ENCODE measurements at regions not wholly inside any gene's neighbourhood (a gene's known extent, or its start where the extent isn't known, plus 50 kb on each side); places are given as distances from the start of the nearest gene placed in this dataset.

DNA sequence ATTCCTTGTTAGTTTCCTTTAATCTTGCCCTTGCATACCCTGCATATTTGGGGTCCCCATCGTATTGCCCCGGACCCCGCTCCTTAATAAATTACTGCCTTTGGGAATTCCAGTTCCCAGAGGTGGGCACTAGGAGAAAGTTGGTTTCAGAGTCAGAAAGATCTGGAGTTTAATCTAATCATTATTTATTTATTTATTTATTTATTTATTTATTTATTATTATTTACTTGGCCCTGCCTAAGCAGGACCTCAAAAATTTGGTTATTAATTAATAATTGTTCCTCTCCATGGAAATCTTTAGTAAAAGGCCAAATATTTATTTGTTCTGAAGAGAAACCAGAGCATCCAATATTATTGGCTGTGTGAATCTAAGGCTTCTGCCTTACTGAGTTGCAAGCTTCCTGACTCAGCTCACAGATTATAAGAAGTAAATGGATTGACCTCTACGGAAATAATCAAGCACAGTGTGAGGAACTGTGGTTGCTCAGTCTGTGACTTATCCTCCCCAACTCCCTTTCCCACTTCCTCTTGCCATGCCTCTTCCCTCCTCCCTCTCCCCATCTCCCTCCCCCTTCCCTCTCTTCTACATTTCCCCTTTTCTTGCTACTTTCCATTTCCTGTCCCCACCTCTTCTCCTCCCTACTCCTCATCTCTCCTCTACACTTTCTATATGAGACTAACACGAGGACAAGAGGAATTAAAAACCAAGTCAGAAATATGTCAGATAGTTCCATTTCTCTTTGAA, 61.5 kb upstream of the AP1S2 start:
- no peak for DNase-seq (ENCODE audit: low spot score)

DNA sequence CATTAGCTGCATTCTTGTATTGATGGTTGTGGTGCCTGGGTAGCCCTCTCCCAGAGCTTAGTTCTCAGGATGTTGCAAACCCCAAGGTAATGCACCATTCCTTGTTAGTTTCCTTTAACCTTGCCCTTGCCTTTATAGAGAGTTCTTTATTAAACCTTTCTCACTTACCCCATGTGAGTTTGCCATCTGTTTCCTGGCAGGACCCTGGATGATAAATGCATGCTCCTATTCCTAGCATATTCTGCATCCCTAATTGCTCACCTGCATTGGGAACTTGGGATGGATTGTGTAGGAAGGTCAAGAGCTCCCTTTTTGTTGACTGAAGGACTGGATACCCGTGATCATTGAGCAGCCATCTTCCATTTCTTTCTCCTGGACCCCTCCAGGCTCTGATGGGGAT, 59.9 kb upstream of the AP1S2 start:
- DNase-seq (ENCODE audit: low spot score) = no peak

DNA sequence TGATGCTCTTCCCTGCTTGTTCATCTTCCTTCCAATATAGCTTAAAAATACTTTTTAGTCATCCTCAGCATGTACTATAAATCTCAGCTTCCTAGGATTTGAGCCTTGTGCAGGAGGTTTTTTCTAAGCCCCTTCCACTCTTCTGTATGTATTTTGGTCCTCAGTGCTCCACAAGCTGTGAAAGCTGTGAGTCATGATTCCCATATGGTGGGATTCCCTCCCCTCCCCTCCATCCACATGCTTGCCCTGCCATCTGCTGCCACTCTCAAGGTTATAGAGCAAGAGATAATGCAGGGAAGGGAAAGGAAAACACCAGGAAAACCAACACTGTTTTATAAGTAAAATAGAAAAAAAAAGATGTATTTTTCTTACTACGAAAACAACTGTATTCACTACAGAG, 58.5 kb upstream of the AP1S2 start:
- no peak for DNase-seq (ENCODE audit: low spot score)

DNA sequence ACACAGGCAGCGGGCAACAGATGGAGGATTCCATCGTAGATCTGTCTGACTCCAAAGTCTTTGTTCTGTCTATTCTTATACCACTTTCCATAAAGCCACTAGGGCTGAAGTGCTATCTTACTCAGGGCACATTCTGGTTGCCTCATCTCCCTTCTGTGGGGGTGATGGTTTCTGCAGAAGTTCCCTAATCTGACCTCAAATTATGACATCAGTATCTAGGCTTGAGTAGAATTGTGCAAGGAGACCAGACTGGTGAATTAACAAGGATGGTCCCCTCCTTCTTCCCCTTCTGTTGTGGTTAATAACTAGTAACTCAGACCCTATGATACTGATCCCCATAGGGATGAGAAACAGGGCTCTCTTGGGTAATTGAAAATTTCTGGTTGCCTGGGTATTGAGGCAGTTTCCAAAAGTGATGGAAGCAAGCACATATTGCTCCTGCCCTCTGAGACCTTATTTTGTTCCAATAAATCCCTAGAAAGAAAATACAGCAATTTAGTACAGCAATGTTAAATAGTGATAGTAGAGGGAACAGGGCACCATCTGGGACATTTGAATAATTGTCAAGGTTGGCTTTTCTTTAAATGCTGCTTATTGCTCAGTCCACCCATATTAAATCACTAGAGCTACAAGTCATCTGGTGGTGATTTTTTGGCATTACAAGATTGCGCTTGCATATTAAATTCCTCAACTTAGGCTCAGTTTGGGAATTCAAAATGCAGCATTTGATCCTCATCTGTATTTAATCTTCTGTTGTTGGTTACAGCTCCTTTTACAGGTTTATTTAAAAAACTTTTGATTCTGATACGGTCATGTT, 57.3 kb upstream of the AP1S2 start:
- no peak for DNase-seq (ENCODE audit: low spot score)

DNA sequence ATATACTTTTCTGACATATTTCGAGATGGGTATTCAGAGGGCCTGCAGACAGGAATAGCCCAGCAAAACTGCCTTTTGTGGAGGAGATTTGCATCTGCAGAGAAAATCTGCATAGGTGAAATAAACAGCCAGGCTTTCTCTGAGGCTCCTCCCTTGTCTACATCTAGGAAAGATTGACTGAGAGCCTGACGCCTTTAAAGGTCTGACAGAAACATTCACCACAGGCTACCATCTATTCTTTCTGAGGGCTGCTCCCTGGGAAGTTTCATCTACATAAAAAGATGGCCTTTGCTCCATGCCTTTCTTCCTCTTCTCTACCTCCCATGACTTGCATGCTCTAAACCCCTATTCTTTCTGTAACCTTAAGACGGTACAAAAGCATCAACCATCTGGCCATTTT, 55.0 kb upstream of the AP1S2 start:
- no peak for DNase-seq (ENCODE audit: low spot score)

DNA sequence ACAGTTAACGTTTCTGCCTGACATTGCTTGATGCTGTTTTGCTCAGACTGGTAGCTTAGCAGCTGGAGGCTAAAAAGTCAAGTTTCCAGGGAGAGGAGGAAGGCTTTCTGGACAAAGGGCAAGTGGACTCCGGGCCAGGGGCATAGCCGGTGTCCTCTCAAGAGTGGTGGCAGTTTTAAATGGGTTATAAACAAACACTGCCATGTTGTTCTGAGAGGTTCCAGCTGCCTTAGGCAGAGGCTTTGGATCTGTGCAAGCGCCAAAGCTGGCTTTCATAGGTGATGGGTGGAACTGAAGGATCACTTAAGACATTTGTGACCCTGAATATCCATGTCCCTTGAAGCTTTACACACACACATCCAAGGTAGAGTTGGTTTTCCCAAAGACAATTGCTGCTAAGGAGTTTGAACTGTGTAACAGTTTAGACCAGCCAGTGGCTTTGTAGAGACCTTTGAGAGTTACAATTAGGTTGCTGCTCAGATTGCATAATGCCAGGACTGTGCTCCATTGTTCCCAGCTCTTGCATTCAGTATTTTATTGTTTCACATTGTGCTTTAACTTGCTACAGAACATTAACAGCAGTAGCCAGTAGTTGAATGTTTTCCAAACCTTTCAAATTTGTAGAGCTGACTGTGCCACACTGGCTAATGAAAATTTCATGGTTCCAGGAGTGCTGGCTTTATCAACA, 54.1 kb upstream of the AP1S2 start:
- no peak for DNase-seq (ENCODE audit: low spot score)

DNA sequence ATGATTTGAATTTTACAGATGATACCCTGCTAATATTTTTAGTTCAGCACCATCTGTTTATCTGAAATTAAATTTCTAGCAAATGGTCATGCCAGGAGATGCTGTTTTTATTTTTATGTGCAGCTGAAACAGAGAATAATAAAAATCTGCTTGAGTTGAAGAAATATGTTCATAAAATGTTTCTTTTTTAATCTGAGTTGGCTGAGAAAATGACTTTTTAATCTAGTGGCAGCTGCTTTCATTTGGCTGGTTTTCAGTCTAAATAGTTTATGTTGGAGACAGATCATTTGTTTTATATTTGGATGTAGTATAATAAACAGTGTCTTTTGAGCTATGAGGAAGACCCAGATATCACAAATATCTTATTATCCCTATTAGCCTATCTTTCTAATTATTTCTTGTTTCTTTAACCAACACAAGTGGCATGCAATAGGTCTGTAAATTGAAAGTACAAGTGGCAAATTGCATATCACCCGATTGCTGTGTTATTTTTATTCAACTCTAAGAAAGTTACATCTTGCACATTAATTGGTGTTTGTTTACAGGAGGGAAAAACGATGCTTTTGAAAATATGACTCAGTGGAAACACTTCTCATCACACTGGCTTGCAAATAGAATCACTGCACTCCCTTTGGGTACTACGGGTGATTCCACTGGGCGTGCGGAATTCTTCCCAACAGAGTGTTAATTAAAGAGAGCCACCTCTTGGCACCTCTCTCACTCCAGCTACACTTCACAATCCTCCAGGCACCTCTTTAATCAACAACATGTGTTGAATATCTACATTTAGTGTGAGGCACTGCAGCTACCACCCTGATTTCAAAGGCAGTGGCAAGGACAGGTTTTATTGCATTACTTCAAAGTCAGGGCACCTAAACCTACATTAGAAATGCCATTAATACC, 51.7 kb upstream of the AP1S2 start:
- no peak for DNase-seq (ENCODE audit: low spot score)
